HFFc6 (cell line): ENCODE measurements at regions not wholly inside any gene's neighbourhood (a gene's known extent, or its start where the extent isn't known, plus 50 kb on each side); places are given as distances from the start of the nearest gene placed in this dataset.
"Not testable (repeated sequence)": the region's sequence is repeated elsewhere in the genome, so short reads cannot be mapped to it uniquely, and the experiment has no call there.

Source experiments
- DNase-seq: peaks from one replicate; pipeline ENCODE4 v3.0.0-alpha.2; 2018
- H3K27ac Mint-ChIP-seq: 2 replicates; pipeline ENCODE4 v1.8.0; 2020; ENCODE audit warnings: mild to moderate bottlenecking, mixed read lengths
- H3K27me3 Mint-ChIP-seq: 2 replicates; pipeline ENCODE4 v1.8.0; 2021; ENCODE audit warnings: mild to moderate bottlenecking, moderate library complexity, mixed read lengths; ENCODE audit not compliant: insufficient read depth
- H3K36me3 Mint-ChIP-seq: 2 replicates; pipeline ENCODE4 v1.8.0; 2021; ENCODE audit warnings: low read depth, mixed read lengths
- H3K4me1 Mint-ChIP-seq: 2 replicates; pipeline ENCODE4 v1.8.0; 2020; ENCODE audit warnings: low read depth, mixed read lengths
- H3K4me3 Mint-ChIP-seq: 2 replicates; pipeline ENCODE4 v1.8.0; 2020; ENCODE audit warnings: mild to moderate bottlenecking, moderate library complexity, mixed read lengths
- H3K9me3 Mint-ChIP-seq: 2 replicates; pipeline ENCODE4 v1.8.0; 2020; ENCODE audit warnings: mild to moderate bottlenecking, mixed read lengths
- CTCF ChIP-seq: fragments of 200-600 bp; sonication (generic); IDR thresholded peaks from 2 replicates; pipeline ENCODE4 v1.5.0; 2021; ENCODE audit warnings: antibody characterized with exemption, mild to moderate bottlenecking

GRCh38 chr3:152213938-152214337, 54.8 kb upstream of the MBNL1 start:
- Mint-ChIP-seq H3K27ac (no peak overlapping the region), H3K27me3 (peaks cover 4% of the 10 kb centered on the region; the same call in 1 of the 2 replicates), H3K4me1 (no peaks in the 10 kb centered on the region), H3K4me3 (no peak overlapping the region), H3K9me3 (no peaks in the 10 kb centered on the region), H3K36me3 (no peaks in the 10 kb centered on the region)
- no peak for DNase-seq
- no peak for TF ChIP-seq CTCF

DNA sequence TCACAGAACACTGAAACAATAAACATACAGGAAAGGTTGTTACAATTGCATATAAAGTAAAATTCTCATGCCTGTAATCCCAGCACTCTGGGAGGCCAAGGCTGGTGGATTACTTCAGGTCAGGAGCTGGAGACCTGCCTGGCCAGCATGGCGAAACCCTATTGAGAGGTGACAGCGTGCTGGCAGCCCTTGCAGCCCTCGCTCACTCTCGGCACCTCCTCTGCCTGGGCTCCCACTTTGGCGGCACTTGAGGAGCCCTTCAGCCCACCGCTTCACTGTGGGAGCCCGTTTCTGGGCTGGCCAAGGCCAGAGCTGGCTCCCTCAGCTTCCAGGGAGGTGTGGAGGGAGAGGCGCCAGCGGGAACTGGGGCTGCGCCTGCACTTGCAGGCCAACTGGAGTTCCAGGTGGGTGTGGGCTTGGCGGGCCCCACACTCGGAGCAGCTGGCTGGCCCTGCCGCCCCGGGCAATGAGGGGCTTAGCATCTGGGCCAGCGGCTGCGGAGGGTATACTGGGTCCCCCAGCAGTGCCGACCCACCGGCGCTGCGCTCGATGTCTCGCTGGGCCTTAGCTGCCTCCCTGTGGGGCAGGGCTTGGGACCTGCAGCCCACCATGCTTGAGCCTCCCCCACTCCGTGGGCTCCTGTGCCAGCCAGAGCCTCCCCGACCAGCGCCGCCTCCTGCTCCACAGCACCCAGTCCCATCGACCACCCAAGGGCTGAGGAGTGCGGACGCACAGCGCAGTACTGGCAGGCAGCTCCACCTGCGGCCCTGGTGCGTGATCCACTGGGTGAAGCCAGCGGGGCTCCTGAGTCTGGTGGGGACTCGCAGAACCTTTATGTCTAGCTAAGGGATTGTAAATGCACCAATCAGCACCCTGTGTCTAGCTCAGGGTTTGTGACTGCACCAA, 51.5 kb upstream of the MBNL1 start:
- H3K36me3 Mint-ChIP-seq, H3K27ac Mint-ChIP-seq, H3K27me3 Mint-ChIP-seq, DNase-seq, H3K9me3 Mint-ChIP-seq, H3K4me3 Mint-ChIP-seq: not testable (repeated sequence)
- H3K4me1 Mint-ChIP-seq, result peaks cover 20% of the 10 kb centered on the region

- Mint-ChIP-seq H3K4me3 (no peak overlapping the region), H3K27ac (no peak overlapping the region), H3K4me1 (peaks cover 30% of the 10 kb centered on the region), H3K27me3 (peaks cover 2% of the 10 kb centered on the region; the same call in 1 of the 2 replicates), H3K9me3 (no peaks in the 10 kb centered on the region), H3K36me3 (no peaks in the 10 kb centered on the region)
- no peak for TF ChIP-seq CTCF
- no peak for DNase-seq
Observed at GRCh38 chr3:152218602-152219001, 50.1 kb upstream of the MBNL1 start.
